ENCODE measurements at regions not wholly inside any gene's neighbourhood (a gene's known extent, or its start where the extent isn't known, plus 50 kb on each side); places are given as distances from the start of the nearest gene placed in this dataset.

DNA sequence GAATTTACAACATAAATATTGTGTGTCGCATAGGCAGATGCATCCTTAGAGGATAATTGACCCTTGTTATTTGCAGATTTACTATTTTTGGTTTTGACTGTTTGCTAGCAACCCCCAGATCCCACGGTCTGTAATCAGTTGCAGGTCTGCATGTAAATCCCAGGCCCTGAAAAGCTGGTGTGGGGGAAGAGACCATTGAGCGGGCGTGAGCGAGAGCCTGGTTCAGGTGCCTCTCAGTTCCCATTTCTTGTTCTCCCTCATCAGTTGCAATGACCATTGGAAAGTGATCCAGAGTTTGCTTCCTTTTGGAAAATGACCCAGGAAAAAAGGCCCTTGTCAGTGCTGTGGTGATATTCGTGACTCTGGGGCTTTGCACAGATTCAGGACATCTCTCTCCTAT, 238.9 kb downstream of the UACA start:
- H3K4me1 Mint-ChIP-seq (ENCODE audit: low read depth): peaks cover 22% of the 10 kb centered on the region
- DNase-seq (ENCODE audit: low spot score): no peak
- intact Hi-C loops (cut with micrococcal nuclease): no loop called here

DNA sequence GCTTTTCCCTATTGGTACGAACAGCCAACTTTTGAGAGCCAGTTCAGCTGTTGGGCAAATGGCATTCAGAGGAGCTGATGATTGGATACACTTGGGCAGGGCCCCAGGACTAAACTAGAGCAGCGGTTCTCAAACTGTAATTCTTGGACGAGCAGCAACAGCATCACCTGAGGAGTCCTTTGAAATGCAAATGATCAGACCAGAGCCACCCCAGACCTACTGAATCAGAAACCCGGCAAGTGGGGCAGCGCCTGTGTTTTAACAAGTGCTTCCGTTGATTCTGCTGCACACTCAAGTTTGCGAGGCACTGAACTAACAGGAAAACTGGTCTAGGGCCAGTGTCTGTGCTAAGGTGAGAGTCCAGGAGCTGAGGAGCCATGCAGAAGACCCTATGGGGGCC, 239.7 kb downstream of the UACA start:
- no peak overlapping the region for H3K4me3 Mint-ChIP-seq (ENCODE audit: low read depth)
- DNase-seq (ENCODE audit: low spot score): no peak
- no peak overlapping the region for H3K27ac Mint-ChIP-seq
- peaks cover 27% of the 10 kb centered on the region for H3K27me3 Mint-ChIP-seq (ENCODE audit: low read depth)
- peaks cover 15% of the 10 kb centered on the region for H3K4me1 Mint-ChIP-seq (ENCODE audit: low read depth)
- H3K36me3 Mint-ChIP-seq (ENCODE audit: low read depth): peaks cover 5% of the 10 kb centered on the region
- intact Hi-C loops (cut with micrococcal nuclease): no loop called here
- no peaks in the 10 kb centered on the region for H3K9me3 Mint-ChIP-seq

More for the DNA sequence above, 238.9 kb downstream of the UACA start:
- H3K27ac Mint-ChIP-seq: no peak overlapping the region
- peaks cover 10% of the 10 kb centered on the region for H3K36me3 Mint-ChIP-seq (ENCODE audit: low read depth)
- H3K27me3 Mint-ChIP-seq (ENCODE audit: low read depth): peaks cover 19% of the 10 kb centered on the region
- H3K9me3 Mint-ChIP-seq: no peaks in the 10 kb centered on the region
- H3K4me3 Mint-ChIP-seq (ENCODE audit: low read depth): no peak overlapping the region

DNA sequence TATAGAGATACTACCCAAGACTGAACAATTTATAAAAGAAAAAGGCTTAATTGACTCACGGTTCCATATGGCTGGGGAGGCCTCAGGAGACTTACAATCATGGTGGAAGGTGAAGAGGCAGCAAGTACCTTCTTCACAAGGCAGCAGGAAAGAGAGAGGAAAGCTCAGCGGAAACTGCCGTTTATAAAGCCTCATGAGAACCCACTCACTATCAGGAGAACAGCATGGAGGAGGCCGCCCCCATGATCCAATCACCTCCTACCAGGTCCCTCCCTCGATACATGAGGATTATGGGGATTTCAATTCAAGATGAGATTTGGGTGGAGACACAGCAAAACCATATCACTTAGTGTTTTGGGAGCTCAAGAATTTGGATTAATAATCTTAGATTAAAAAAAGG, 240.2 kb downstream of the UACA start:
- Mint-ChIP-seq H3K27ac (no peak overlapping the region), H3K4me1 (ENCODE audit: low read depth) (peaks cover 12% of the 10 kb centered on the region), H3K27me3 (ENCODE audit: low read depth) (peaks cover 31% of the 10 kb centered on the region), H3K4me3 (ENCODE audit: low read depth) (no peak overlapping the region), H3K36me3 (ENCODE audit: low read depth) (peaks cover 2% of the 10 kb centered on the region), H3K9me3 (no peaks in the 10 kb centered on the region)
- no peak for DNase-seq (ENCODE audit: low spot score)
- intact Hi-C loops (cut with micrococcal nuclease): no loop called here

DNA sequence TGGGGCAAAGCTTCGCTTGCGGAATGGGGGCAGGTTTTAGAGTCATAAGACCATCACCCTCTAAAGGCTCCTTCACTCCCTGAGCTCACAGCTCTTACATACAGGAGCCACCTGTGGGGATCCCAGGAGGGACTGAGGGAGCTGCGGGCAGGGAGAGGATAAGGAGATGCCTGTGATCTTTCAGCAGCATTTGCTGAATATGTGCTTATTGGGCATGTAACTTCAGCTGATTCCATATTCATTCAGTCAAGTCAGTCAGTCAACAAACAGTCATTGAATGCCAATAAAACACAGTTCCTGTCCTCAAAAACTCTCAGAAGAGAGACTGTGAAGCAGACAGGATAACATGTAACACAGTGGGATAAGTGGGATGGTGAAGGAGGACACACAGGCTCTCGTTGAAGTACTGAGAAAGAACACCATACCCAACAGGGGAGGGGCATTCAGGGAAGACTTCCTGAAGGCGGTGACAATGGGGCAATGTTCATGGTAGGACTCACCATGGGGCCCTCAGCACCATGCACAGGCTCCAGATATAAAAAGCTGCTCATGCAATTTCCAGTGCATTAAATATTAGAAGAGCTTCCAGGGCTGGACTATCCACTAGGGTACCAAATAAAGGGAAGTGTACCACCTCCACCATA, 240.9 kb downstream of the UACA start:
- intact Hi-C loops (cut with micrococcal nuclease): no loop called here
- H3K9me3 Mint-ChIP-seq: no peaks in the 10 kb centered on the region
- no peak overlapping the region for H3K4me3 Mint-ChIP-seq (ENCODE audit: low read depth)
- peaks cover 37% of the 10 kb centered on the region for H3K27me3 Mint-ChIP-seq (ENCODE audit: low read depth)
- no peak overlapping the region for H3K27ac Mint-ChIP-seq
- no peak for DNase-seq (ENCODE audit: low spot score)
- H3K4me1 Mint-ChIP-seq (ENCODE audit: low read depth): peaks cover 8% of the 10 kb centered on the region
- H3K36me3 Mint-ChIP-seq (ENCODE audit: low read depth): no peaks in the 10 kb centered on the region

DNA sequence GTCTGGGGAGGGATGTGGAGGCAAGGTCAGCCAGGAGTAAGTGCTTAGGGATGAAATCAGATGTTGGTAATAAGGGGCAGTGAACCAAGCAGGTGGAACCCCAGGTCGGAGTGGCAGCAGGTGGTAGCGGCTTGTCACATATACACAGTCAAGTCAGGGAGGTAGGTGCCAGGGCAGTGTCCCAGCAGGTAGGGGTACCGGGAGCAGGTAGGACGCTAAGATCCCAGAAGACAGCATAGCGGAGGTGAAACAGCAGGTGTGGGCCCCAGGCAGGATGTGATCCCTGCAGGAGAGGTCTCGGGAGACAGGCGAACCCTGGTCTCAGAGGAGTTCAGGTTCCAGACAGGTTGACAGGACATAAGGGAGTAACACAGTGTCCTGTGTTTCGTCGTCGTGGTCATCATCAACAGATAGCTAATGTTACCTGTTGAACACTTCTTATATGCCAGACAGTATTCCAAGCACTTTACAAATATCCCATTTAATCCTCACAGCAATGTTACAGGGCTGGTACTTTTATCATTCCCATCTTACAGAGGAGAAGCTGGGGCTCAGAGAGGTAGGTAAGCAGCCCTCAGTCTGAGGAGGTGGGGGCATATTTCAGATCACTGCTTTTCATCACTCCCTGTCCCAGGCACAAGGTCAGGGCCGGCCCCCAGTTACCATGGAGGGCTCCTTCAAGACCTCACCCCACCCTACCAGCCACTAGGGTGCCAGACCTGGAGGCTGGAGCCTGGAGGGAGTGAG, 241.6 kb downstream of the UACA start:
- H3K27ac Mint-ChIP-seq: no peak overlapping the region
- intact Hi-C loops (cut with micrococcal nuclease): no loop called here
- H3K4me3 Mint-ChIP-seq (ENCODE audit: low read depth): no peak overlapping the region
- DNase-seq (ENCODE audit: low spot score): no peak
- H3K27me3 Mint-ChIP-seq (ENCODE audit: low read depth): peaks cover 43% of the 10 kb centered on the region
- H3K9me3 Mint-ChIP-seq: no peaks in the 10 kb centered on the region
- peaks cover 4% of the 10 kb centered on the region for H3K4me1 Mint-ChIP-seq (ENCODE audit: low read depth)
- no peaks in the 10 kb centered on the region for H3K36me3 Mint-ChIP-seq (ENCODE audit: low read depth)

DNA sequence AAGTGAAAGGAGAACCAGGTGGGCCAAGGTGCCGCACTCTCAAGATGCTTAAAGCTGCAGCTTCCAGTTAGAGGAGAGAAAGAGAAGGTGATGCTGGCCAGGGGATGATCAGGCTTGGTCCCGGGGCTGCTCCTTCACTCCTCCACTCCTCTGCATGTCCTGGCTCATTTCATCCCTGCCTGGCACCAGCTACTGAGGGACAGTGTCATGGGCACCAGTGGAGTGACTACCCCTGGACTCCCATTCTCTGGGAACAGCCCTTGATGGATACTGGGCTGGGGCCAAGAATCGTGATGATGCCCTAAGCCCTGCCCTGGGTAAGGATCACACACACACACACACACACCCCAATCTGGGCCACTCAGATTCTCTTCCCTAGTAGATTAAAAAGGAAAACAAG, 243.7 kb downstream of the UACA start:
- no peak for DNase-seq (ENCODE audit: low spot score)
- H3K4me1 Mint-ChIP-seq (ENCODE audit: low read depth): peaks cover 2% of the 10 kb centered on the region
- no peaks in the 10 kb centered on the region for H3K36me3 Mint-ChIP-seq (ENCODE audit: low read depth)
- intact Hi-C loops (cut with micrococcal nuclease): no loop called here
- H3K27me3 Mint-ChIP-seq (ENCODE audit: low read depth): peaks cover 50% of the 10 kb centered on the region
- no peak overlapping the region for H3K27ac Mint-ChIP-seq
- H3K4me3 Mint-ChIP-seq (ENCODE audit: low read depth): no peak overlapping the region
- no peaks in the 10 kb centered on the region for H3K9me3 Mint-ChIP-seq

DNA sequence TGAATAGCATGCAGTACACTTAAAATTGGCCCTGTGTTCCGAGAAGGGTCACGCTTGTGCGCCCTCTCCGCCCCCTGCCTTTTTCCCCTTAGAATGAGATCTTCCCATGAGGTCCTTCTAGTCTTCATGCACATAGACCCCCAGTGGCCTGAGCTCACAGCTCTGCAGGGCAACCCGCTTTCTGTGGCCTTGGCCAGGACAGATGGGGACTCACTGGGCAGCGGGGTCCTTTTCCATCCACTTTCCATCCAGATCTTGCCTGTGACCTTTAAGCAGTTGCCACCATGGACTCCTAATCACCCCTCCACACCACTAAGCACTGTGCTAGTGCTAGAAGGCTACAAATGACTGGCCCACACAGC, 244.4 kb downstream of the UACA start:
- no peak for DNase-seq (ENCODE audit: low spot score)
- no peaks in the 10 kb centered on the region for H3K9me3 Mint-ChIP-seq
- H3K27me3 Mint-ChIP-seq (ENCODE audit: low read depth): peaks cover 56% of the 10 kb centered on the region
- no peaks in the 10 kb centered on the region for H3K36me3 Mint-ChIP-seq (ENCODE audit: low read depth)
- no peak overlapping the region for H3K4me3 Mint-ChIP-seq (ENCODE audit: low read depth)
- peaks cover 2% of the 10 kb centered on the region for H3K4me1 Mint-ChIP-seq (ENCODE audit: low read depth)
- intact Hi-C loops (cut with micrococcal nuclease): no loop called here
- no peak overlapping the region for H3K27ac Mint-ChIP-seq

DNA sequence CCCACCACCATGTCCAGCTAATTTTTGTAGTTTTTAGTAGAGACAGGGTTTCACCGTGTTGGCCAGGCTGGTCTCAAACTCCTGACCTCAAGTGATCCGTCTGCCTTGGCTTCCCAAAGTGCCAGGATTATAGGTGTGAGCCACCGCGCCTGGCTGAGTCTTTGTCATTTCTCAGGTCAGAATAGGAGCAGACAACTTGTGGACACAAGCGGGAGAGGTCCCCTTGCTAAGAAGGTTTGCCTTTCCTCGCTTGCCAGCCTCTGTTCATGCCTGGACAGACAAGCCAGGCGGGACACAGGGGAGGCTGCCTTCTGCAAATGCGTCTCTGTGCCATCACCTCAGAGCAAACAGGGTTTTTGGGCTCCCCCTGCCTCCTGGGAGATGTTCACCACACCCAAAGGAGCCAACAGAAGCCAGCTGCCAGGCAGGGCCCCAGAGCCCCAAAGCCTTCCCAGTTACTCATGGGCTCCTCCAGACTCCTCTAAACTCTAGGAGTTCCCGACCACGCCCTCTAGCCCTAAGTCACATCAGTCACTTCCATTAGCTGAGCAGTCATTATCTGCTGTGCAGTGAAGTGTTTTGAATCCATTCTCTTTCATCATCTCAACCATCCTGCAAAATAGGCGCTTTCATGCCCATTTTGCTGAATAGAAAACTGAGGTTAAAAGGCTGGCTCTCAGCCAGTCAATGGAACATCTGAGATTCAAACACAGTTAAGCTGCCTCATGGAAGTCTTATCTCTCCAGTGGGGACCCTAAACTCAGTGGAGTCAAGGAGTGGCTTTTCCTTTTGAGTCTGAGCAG, 245.0 kb downstream of the UACA start:
- intact Hi-C loops (cut with micrococcal nuclease): no loop called here
- Mint-ChIP-seq H3K9me3 (no peaks in the 10 kb centered on the region), H3K36me3 (ENCODE audit: low read depth) (no peaks in the 10 kb centered on the region), H3K4me1 (ENCODE audit: low read depth) (peaks cover 2% of the 10 kb centered on the region), H3K27me3 (ENCODE audit: low read depth) (peaks cover 59% of the 10 kb centered on the region), H3K27ac (no peak overlapping the region), H3K4me3 (ENCODE audit: low read depth) (no peak overlapping the region)
- no peak for DNase-seq (ENCODE audit: low spot score)

DNA sequence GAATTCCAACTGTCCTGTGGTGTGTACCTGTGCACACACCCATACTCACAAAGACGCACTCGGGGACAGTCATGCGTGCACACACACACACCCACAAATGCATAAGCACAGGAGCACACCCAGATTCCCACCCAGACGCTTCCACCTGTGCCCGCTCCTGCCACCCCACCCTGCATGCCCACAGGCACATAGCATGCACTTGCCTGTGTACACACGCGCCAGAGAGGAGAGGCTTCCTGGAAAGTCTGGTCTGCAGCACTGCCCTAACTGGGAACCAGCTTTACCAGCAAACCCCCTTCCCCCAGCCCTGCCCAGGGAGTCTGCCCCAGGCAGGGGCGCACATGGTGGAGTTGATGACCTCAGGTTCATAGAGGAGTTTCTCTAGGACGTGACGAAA, 246.2 kb downstream of the UACA start:
- Mint-ChIP-seq H3K27ac (no peak overlapping the region), H3K4me1 (ENCODE audit: low read depth) (peaks cover 5% of the 10 kb centered on the region), H3K9me3 (peaks cover 2% of the 10 kb centered on the region), H3K27me3 (ENCODE audit: low read depth) (peaks cover 60% of the 10 kb centered on the region), H3K4me3 (ENCODE audit: low read depth) (no peak overlapping the region), H3K36me3 (ENCODE audit: low read depth) (no peaks in the 10 kb centered on the region)
- intact Hi-C loops (cut with micrococcal nuclease): no loop called here
- no peak for DNase-seq (ENCODE audit: low spot score)

DNA sequence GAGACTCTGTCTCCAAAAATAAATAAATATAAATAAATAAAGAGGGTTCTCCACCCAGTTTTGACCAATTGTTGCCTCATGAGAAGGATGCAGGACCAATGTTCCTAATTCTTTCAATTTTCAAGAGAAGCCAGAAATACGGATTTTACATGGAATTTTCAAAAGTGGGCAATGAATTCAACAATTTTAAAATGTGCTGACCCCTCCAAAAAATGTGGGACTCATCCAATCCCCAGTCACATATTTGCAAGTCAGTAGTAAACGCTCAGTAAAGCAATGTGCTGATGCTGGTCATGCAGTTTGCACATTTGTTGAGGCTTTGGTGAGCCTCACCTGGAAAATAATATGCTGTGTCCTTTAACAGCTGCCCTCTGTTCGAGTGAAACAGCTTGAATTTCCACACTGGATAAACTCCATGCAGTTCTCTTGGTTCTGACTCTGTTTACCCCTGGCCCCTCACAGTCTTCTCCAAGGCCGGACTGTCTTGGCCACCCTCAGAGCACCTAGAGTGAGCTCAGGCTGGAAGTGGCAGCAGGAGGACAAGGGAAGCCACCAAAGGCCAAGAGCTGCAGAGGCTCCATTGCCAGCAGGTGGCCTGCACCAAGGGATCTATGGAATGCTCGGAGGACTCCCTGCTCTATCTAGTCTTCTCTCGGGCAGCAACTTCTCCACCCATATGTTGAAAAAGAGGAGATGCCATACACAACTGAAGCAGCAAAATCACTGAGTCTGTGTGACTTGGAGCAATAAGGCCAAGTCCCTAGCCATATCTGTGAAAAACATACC, 246.8 kb downstream of the UACA start:
- H3K9me3 Mint-ChIP-seq: peaks cover 8% of the 10 kb centered on the region
- H3K4me3 Mint-ChIP-seq (ENCODE audit: low read depth): no peak overlapping the region
- intact Hi-C loops (cut with micrococcal nuclease): no loop called here
- no peaks in the 10 kb centered on the region for H3K36me3 Mint-ChIP-seq (ENCODE audit: low read depth)
- no peak for DNase-seq (ENCODE audit: low spot score)
- peaks cover 59% of the 10 kb centered on the region for H3K27me3 Mint-ChIP-seq (ENCODE audit: low read depth)
- peaks cover 5% of the 10 kb centered on the region for H3K4me1 Mint-ChIP-seq (ENCODE audit: low read depth)
- H3K27ac Mint-ChIP-seq: no peak overlapping the region

DNA sequence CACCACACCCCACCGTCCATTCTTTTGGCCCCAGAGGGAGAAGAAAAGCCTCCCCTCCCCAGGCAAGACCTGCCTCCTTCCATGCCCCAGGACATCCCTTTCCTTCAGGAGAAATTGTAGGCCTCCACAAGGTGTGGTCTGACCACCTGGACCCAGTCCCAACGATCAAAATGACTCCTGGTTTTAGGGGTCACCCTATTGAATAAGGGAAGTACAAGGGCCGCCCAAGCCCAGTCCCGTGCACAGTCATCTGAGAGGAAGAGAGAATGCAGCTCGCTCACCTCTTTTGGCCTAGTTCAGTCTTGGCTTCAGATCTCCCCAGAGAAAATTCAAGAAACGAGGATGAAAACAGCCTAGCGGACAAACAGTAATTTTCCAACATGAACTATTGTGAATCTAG, 249.1 kb downstream of the UACA start:
- intact Hi-C loops (cut with micrococcal nuclease): no loop called here

DNA sequence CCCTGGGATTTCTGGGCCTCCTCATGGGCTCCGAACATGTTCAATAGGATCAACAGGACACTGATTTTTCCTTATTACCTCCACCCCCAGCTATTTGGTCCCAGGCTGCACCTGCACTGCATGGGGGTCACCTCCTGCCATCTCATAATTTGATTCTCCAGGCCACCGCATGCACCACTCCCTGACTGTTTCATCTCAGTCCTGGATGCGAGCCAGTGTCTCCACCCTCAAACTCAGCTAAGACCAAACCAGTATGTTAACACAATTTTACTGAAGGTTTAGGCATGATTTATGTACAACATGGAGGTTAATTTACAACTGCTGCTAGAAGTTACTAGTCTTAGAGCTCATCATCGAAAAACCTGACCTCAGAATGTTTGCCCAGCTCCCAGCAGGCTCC, 249.5 kb downstream of the UACA start:
- H3K4me3 Mint-ChIP-seq (ENCODE audit: low read depth): no peak overlapping the region
- peaks cover 34% of the 10 kb centered on the region for H3K9me3 Mint-ChIP-seq
- intact Hi-C loops (cut with micrococcal nuclease): no loop called here
- H3K36me3 Mint-ChIP-seq (ENCODE audit: low read depth): peaks cover 18% of the 10 kb centered on the region
- no peak overlapping the region for H3K27ac Mint-ChIP-seq
- H3K4me1 Mint-ChIP-seq (ENCODE audit: low read depth): peaks cover 22% of the 10 kb centered on the region
- H3K27me3 Mint-ChIP-seq (ENCODE audit: low read depth): peaks cover 48% of the 10 kb centered on the region
- DNase-seq (ENCODE audit: low spot score): no peak

More for the DNA sequence above, 249.1 kb downstream of the UACA start:
- H3K36me3 Mint-ChIP-seq (ENCODE audit: low read depth): peaks cover 16% of the 10 kb centered on the region
- H3K4me1 Mint-ChIP-seq (ENCODE audit: low read depth): peaks cover 17% of the 10 kb centered on the region
- no peak overlapping the region for H3K27ac Mint-ChIP-seq
- no peak overlapping the region for H3K4me3 Mint-ChIP-seq (ENCODE audit: low read depth)
- peaks cover 52% of the 10 kb centered on the region for H3K27me3 Mint-ChIP-seq (ENCODE audit: low read depth)
- DNase-seq (ENCODE audit: low spot score): no peak
- H3K9me3 Mint-ChIP-seq: peaks cover 31% of the 10 kb centered on the region

Measured in activated T-helper 2 cell treated with anti-CD3 and anti-CD28 coated beads, Interferon-gamma antibody, Interleukin-2, Interleukin-4, amounts not matched to agents 10 μg/mL and 5 μg/mL and 100 μg/mL, durations not matched to agents 14 hours and 24 hours and 36 hours (primary cell).